Astrocyte of the spinal cord (primary cell): ENCODE measurements at regions not wholly inside any gene's neighbourhood (a gene's known extent, or its start where the extent isn't known, plus 50 kb on each side); places are given as distances from the start of the nearest gene placed in this dataset.

ENCODE experiments used
- DNase-seq: peaks from one replicate; pipeline ENCODE4 v3.0.0; 2011; ENCODE audit warnings: low read depth, low spot score
- H3K4me3 ChIP-seq: 2 replicates; pipeline ENCODE4 v1.5.1; 2011; ENCODE audit warnings: low read depth, mild to moderate bottlenecking, low read length, moderate library complexity
- CTCF ChIP-seq: IDR thresholded peaks from 2 replicates; pipeline ENCODE4 v1.5.1; 2012; ENCODE audit warnings: low read depth, mild to moderate bottlenecking, low read length, inconsistent platforms
- in situ Hi-C: cut with HindIII; loops from 2 replicates; pipeline ENCODE4 v1.10.0; 2017; ENCODE audit warnings: low sequenced_read_pairs

GRCh38 chr4:136524039-136524438, 1008.3 kb downstream of the PCDH18 start:
- TF ChIP-seq CTCF, result no peak
- no peak for DNase-seq

GRCh38 chr4:136516371-136516770, 1015.9 kb downstream of the PCDH18 start:
- no peak for DNase-seq
- no peak overlapping the region for H3K4me3 ChIP-seq
- in situ Hi-C loops, result no loop called here
- no peak for TF ChIP-seq CTCF

More at GRCh38 chr4:136524039-136524438, 1008.3 kb downstream of the PCDH18 start:
- no peak overlapping the region for H3K4me3 ChIP-seq
- in situ Hi-C loops, result no loop called here

- in situ Hi-C loops, result no loop called here
- DNase-seq, result no peak
Measured at GRCh38 chr4:136505020-136505419, 1027.3 kb downstream of the PCDH18 start.

GRCh38 chr4:136495851-136496250, 1036.4 kb downstream of the PCDH18 start:
- H3K4me3 ChIP-seq, result no peak overlapping the region
- DNase-seq, result no peak
- TF ChIP-seq CTCF, result no peak
- in situ Hi-C loops, result no loop called here

More at GRCh38 chr4:136505020-136505419, 1027.3 kb downstream of the PCDH18 start:
- no peak overlapping the region for H3K4me3 ChIP-seq
- TF ChIP-seq CTCF, result no peak

GRCh38 chr4:136495076-136495475, 1037.2 kb downstream of the PCDH18 start:
- DNase-seq, result no peak
- no peak overlapping the region for H3K4me3 ChIP-seq
- no peak for TF ChIP-seq CTCF
- in situ Hi-C loops, result no loop called here

GRCh38 chr4:136489101-136489500, 1043.2 kb downstream of the PCDH18 start:
- in situ Hi-C loops, result no loop called here
- H3K4me3 ChIP-seq, result no peak overlapping the region
- DNase-seq, result no peak
- no peak for TF ChIP-seq CTCF

GRCh38 chr4:136484996-136485395, 1047.3 kb downstream of the PCDH18 start:
- no peak for TF ChIP-seq CTCF
- H3K4me3 ChIP-seq, result no peak overlapping the region
- in situ Hi-C loops, result no loop called here
- DNase-seq, result no peak
